ENCODE measurements at regions not wholly inside any gene's neighbourhood (a gene's known extent, or its start where the extent isn't known, plus 50 kb on each side); places are given as distances from the start of the nearest gene placed in this dataset.

DNA sequence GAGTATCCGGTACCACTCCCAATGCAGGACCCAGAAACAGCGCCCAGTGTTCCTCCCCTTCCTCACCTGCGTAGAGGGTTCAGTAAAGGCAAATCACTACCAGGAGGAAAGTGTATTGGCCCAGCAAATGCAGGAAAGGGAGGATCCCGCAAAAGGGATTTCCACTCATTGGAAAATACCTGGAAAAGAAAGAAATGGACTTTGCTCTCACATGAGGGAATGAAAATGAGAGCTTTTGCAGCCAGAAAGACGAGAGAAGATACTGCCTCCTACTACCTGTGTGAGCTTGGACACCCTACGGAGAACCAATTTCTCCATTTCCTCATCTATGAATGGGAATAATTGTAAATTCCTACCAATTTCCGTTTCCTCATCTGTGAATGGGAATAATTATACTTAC lies 184.1 kb upstream of the PPARGC1A start:
- TF ChIP-seq, protein P1, sequence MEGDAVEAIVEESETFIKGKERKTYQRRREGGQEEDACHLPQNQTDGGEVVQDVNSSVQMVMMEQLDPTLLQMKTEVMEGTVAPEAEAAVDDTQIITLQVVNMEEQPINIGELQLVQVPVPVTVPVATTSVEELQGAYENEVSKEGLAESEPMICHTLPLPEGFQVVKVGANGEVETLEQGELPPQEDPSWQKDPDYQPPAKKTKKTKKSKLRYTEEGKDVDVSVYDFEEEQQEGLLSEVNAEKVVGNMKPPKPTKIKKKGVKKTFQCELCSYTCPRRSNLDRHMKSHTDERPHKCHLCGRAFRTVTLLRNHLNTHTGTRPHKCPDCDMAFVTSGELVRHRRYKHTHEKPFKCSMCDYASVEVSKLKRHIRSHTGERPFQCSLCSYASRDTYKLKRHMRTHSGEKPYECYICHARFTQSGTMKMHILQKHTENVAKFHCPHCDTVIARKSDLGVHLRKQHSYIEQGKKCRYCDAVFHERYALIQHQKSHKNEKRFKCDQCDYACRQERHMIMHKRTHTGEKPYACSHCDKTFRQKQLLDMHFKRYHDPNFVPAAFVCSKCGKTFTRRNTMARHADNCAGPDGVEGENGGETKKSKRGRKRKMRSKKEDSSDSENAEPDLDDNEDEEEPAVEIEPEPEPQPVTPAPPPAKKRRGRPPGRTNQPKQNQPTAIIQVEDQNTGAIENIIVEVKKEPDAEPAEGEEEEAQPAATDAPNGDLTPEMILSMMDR (IDR thresholded peaks at IDR 0.05), result no peak
- TF ChIP-seq EZH2 (IDR thresholded peaks at IDR 0.05), result no peak

All from neural progenitor cell (in vitro differentiated cells).